Fibroblast of lung (primary cell): ENCODE measurements at regions not wholly inside any gene's neighbourhood (a gene's known extent, or its start where the extent isn't known, plus 50 kb on each side); places are given as distances from the start of the nearest gene placed in this dataset.

ENCODE experiments used
- DNase-seq, 2 donors: peaks; one replicate each; pipeline versions ENCODE4 v3.0.0 to v3.0.0-alpha.2; 2010; ENCODE audit warnings: low read depth in 2 of 2
- H2AFZ ChIP-seq: 2 replicates; pipeline ENCODE4 v1.5.1; 2012; ENCODE audit warnings: low read length, control low read depth, inconsistent platforms
- H3K27ac ChIP-seq: 2 replicates; pipeline ENCODE4 v1.5.1; 2011; ENCODE audit warnings: low read length, control low read depth; ENCODE audit not compliant: insufficient read depth
- H3K27me3 ChIP-seq: 2 replicates; pipeline ENCODE4 v1.5.1; 2011; ENCODE audit warnings: mild to moderate bottlenecking, low read length; ENCODE audit not compliant: control insufficient read depth, insufficient read depth
- H3K36me3 ChIP-seq: 2 replicates; pipeline ENCODE4 v1.5.1; 2011; ENCODE audit warnings: low read length; ENCODE audit not compliant: control insufficient read depth, insufficient read depth
- H3K4me1 ChIP-seq: 2 replicates; pipeline ENCODE4 v1.5.1; 2011; ENCODE audit warnings: low read length; ENCODE audit not compliant: control insufficient read depth, insufficient read depth; ENCODE audit errors: extremely low read depth
- H3K4me2 ChIP-seq: 2 replicates; pipeline ENCODE4 v1.5.1; 2011; ENCODE audit warnings: low read length, control low read depth; ENCODE audit not compliant: insufficient read depth; ENCODE audit errors: extremely low read depth
- H3K4me3 ChIP-seq, 4 experiments: fragments of 200-600 bp in 1 of 4; sonication (generic) in 1 of 4; replicated peaks in 1 of 4; 2 replicates each; pipeline ENCODE4 v1.5.1; 2011 to 2016; ENCODE audit warnings: low read length in 4 of 4, low read depth in 3 of 4, mild to moderate bottlenecking in 3 of 4, control low read depth in 2 of 4, inconsistent platforms in 1 of 4, mixed read lengths in 1 of 4; ENCODE audit not compliant: insufficient read depth in 1 of 4; ENCODE audit errors: control extremely low read depth in 1 of 4
- H3K79me2 ChIP-seq: 2 replicates; pipeline ENCODE4 v1.5.1; 2012; ENCODE audit warnings: mild to moderate bottlenecking, low read length, inconsistent platforms; ENCODE audit not compliant: control insufficient read depth, insufficient read depth
- H3K9ac ChIP-seq: 2 replicates; pipeline ENCODE4 v1.5.1; 2011; ENCODE audit warnings: mild to moderate bottlenecking, low read length, control low read depth; ENCODE audit not compliant: insufficient read depth
- H3K9me3 ChIP-seq: 2 replicates; pipeline ENCODE4 v1.5.1; 2012; ENCODE audit warnings: low read depth, low read length; ENCODE audit not compliant: control insufficient read depth, insufficient read depth
- H4K20me1 ChIP-seq: 2 replicates; pipeline ENCODE4 v1.5.1; 2011; ENCODE audit warnings: low read length; ENCODE audit not compliant: control insufficient read depth, insufficient read depth; ENCODE audit errors: extremely low read depth
- EZH2 ChIP-seq: IDR thresholded peaks from 2 replicates; pipeline ENCODE4 v1.5.1; 2012; ENCODE audit warnings: low read length, control low read depth, mild to moderate bottlenecking; ENCODE audit errors: missing control alignments
- TF ChIP-seq, protein P1 (sequence below), 2 donors: IDR thresholded peaks in 1 of 2; conservative IDR thresholded peaks in 1 of 2; 1 replicate in 1 of 2; 2 replicates in 1 of 2; pipeline ENCODE4 v1.5.1; 2011 to 2012; ENCODE audit warnings: low read length in 2 of 2, control low read depth in 1 of 2, inconsistent platforms in 1 of 2, low read depth in 1 of 2, mild to moderate bottlenecking in 1 of 2

DNA sequence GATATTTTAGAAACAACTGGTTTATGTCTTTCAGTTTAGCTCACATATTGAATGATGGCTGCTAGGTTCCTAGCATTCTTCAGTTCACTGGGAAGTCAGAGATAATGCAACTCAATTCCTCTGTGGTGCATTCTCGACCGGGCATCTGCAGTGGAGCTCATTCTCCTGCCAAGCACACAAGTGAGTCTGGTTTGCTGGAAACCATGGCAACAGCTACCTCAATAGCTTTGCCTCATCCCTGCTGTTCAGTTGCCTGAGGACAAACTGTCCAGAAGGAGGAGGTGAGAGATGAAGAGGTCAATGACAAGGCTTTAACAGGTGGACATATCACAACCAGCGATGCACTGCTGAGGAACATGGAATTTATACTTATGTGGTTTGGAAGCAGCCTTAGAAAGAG, 816.9 kb downstream of the AACS start:
- no peaks in the 10 kb centered on the region for H3K27me3 ChIP-seq
- H3K4me1 ChIP-seq: no peaks in the 10 kb centered on the region
- H3K4me3 ChIP-seq: no peak overlapping the region
- H3K27ac ChIP-seq: no peak overlapping the region
- no peaks in the 10 kb centered on the region for H3K79me2 ChIP-seq
- no peaks in the 10 kb centered on the region for H4K20me1 ChIP-seq
- no peak overlapping the region for H3K9ac ChIP-seq
- H3K36me3 ChIP-seq: no peaks in the 10 kb centered on the region
- H3K9me3 ChIP-seq: no peaks in the 10 kb centered on the region
- no peak overlapping the region for H3K4me2 ChIP-seq
- no peak overlapping the region for H2AFZ ChIP-seq
- TF ChIP-seq, protein P1, sequence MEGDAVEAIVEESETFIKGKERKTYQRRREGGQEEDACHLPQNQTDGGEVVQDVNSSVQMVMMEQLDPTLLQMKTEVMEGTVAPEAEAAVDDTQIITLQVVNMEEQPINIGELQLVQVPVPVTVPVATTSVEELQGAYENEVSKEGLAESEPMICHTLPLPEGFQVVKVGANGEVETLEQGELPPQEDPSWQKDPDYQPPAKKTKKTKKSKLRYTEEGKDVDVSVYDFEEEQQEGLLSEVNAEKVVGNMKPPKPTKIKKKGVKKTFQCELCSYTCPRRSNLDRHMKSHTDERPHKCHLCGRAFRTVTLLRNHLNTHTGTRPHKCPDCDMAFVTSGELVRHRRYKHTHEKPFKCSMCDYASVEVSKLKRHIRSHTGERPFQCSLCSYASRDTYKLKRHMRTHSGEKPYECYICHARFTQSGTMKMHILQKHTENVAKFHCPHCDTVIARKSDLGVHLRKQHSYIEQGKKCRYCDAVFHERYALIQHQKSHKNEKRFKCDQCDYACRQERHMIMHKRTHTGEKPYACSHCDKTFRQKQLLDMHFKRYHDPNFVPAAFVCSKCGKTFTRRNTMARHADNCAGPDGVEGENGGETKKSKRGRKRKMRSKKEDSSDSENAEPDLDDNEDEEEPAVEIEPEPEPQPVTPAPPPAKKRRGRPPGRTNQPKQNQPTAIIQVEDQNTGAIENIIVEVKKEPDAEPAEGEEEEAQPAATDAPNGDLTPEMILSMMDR (conservative IDR thresholded peaks at IDR 0.05 in 1 of 2, IDR thresholded peaks at IDR 0.05 in 1 of 2; ENCODE audit: low read depth in 1 of 2, low read length in 2 of 2): no peak
- TF ChIP-seq EZH2: no peak
- DNase-seq: peak in 1 of 2 donors; percentile 47

DNA sequence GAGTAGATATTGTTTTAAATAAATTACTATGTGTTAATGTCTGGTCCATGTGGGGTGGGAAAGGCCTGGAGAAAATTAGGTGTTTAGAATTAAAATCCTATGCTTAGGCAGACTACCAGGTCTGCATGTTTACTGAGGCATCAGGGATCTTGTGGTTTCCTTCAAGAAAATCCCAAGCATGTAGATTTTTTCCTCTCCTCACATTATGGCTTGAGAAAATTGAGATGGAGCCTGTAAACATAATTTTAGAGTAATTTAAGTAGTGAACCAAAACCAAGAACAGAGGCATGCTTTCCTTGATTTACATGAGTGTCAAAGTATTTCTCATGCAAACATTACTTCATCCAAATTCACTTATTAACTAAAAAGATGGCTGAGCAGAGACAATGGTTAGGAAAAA, 823.7 kb downstream of the AACS start:
- H4K20me1 ChIP-seq: no peaks in the 10 kb centered on the region
- H3K4me3 ChIP-seq: no peak overlapping the region
- no peak overlapping the region for H3K4me2 ChIP-seq
- H3K27me3 ChIP-seq: no peaks in the 10 kb centered on the region
- no peaks in the 10 kb centered on the region for H3K36me3 ChIP-seq
- no peak for TF ChIP-seq EZH2
- TF ChIP-seq, protein P1 (conservative IDR thresholded peaks at IDR 0.05 in 1 of 2, IDR thresholded peaks at IDR 0.05 in 1 of 2; ENCODE audit: low read depth in 1 of 2, low read length in 2 of 2): no peak
- H2AFZ ChIP-seq: no peak overlapping the region
- H3K9ac ChIP-seq: no peak overlapping the region
- no peak overlapping the region for H3K27ac ChIP-seq
- peak in 1 of 2 donors; percentile 64 for DNase-seq
- H3K79me2 ChIP-seq: no peaks in the 10 kb centered on the region
- no peaks in the 10 kb centered on the region for H3K4me1 ChIP-seq
- H3K9me3 ChIP-seq: no peaks in the 10 kb centered on the region

DNA sequence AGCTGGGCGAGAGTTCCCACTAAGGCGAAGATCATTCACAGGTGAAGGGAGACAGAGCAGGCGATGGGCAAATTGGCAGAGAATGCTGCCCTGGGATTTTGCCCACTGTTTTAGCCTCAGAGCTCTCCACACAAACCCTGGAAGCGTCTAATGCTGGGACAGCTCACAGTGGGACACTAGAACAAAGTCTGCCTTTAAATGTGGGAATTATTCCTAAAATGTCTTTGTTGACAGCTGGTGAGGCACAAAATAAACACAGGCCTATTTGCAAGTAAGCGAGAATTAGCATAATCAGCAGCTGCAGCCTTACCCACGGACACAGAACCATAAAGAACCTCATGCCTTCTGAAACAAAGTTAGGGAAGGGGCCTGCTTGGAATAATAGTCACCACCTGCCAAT, 824.5 kb downstream of the AACS start:
- H3K4me1 ChIP-seq: no peaks in the 10 kb centered on the region
- H3K9me3 ChIP-seq: no peaks in the 10 kb centered on the region
- no peaks in the 10 kb centered on the region for H3K36me3 ChIP-seq
- H3K9ac ChIP-seq: no peak overlapping the region
- no peak for DNase-seq
- no peak for TF ChIP-seq EZH2
- TF ChIP-seq, protein P1 (conservative IDR thresholded peaks at IDR 0.05 in 1 of 2, IDR thresholded peaks at IDR 0.05 in 1 of 2; ENCODE audit: low read depth in 1 of 2, low read length in 2 of 2): no peak
- H3K4me2 ChIP-seq: no peak overlapping the region
- no peak overlapping the region for H3K27ac ChIP-seq
- no peaks in the 10 kb centered on the region for H3K79me2 ChIP-seq
- no peak overlapping the region for H2AFZ ChIP-seq
- H4K20me1 ChIP-seq: no peaks in the 10 kb centered on the region
- H3K27me3 ChIP-seq: no peaks in the 10 kb centered on the region
- no peak overlapping the region for H3K4me3 ChIP-seq
